HUDEP-2 (cell line): ENCODE measurements at regions not wholly inside any gene's neighbourhood (a gene's known extent, or its start where the extent isn't known, plus 50 kb on each side); places are given as distances from the start of the nearest gene placed in this dataset.

Experiments used
- DNase-seq, 76 experiments: peaks; one replicate each; lab custom pipeline; 2025; ENCODE audit not compliant: unreplicated experiment in 76 of 76; lab: John Stamatoyannopoulos, UW

GRCh38 chr7:66864294-66864693 lies 56.7 kb upstream of the TMEM248 start:
- DNase-seq = no peak

GRCh38 chr7:66865290-66865864 lies 55.6 kb upstream of the TMEM248 start:
- no peak for DNase-seq

GRCh38 chr7:66867198-66867790 lies 53.7 kb upstream of the TMEM248 start:
- DNase-seq = peak in 2 of 76 experiments; percentile 2 to 6

GRCh38 chr7:66869660-66870450 lies 51.2 kb upstream of the TMEM248 start:
- DNase-seq = peak in 58 of 76 experiments; percentile 4 to 85 (median 46)

GRCh38 chr7:66871076-66871475 lies 49.9 kb upstream of the TMEM248 start:
- peak in 27 of 76 experiments; percentile 1 to 48 (median 17) for DNase-seq
